Dermis blood vessel endothelial cell (primary cell): ENCODE measurements at regions not wholly inside any gene's neighbourhood (a gene's known extent, or its start where the extent isn't known, plus 50 kb on each side); places are given as distances from the start of the nearest gene placed in this dataset.

Source experiments
- DNase-seq: peaks from one replicate; pipeline ENCODE4 v3.0.0; 2010

DNA sequence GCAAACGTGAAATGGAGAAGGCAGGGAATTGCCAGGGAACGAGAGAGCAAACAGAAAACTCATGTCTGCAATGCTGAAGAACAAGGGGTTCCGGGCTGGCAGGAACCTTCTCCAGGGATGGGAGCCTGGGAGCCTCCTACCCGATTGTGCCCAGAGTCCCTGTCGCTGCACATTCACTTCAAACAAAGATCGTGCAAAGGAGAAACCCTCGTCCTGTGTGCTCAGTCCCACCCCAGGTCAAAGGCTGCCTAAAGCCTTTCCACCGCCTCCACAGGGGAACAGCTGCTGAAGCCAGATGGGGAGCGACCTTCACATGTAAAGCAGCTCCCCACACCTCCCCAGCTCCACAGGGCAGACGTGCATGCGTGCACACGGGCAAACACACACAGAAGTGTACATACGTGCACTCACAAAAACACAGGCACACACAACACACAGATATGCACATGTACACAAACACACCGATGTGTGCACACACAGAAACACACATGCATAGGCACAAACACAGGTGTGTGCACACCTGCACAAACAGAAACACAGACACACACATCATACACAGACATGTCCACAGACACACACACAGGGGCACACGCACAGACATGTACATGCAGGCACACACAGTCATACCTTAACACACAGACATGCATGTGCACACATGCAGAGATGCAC lies 460.1 kb upstream of the SALL3 start:
- no peak for DNase-seq

- DNase-seq: no peak
These were observed 458.5 kb upstream of the SALL3 start for GRCh38 chr18:78521136-78521535.

GRCh38 chr18:78521744-78522143 lies 457.9 kb upstream of the SALL3 start:
- no peak for DNase-seq

DNA sequence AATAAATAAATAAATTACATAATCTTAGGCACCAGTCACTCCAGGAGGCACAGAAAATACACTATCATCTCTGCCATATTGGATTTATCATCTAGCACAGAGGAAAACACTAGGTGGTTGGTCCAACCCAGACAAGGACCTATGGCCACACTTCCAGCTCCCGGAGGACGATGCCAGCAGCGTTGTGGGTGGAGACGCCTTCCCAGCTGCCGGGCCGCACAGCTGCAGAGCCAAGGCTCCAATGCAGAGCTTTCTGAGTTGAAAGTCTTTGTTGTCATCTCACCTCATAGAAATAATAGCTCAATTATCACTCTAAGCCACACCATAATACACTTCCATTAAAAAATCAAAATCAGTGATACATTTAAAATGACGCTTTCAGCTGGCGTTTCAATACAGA lies 457.1 kb upstream of the SALL3 start:
- DNase-seq: no peak

DNA sequence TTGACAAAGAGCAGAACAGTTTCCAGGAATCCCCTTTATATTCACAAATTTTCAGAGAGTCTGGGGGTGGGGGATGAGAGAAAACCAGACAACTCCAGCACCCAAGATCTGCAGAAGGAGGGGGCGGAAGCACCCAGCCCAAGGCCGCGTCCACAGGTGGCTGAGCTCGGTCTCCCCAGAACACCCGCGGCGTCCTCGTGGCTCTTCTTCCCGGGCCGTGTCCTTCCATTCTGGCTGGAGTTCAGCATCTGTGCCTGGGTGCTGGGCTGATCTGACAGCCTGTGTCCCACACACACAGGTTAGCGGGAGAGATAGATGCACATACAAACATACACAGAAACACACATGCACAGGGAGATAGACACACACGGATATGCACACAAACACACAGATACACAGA lies 455.8 kb upstream of the SALL3 start:
- no peak for DNase-seq

DNA sequence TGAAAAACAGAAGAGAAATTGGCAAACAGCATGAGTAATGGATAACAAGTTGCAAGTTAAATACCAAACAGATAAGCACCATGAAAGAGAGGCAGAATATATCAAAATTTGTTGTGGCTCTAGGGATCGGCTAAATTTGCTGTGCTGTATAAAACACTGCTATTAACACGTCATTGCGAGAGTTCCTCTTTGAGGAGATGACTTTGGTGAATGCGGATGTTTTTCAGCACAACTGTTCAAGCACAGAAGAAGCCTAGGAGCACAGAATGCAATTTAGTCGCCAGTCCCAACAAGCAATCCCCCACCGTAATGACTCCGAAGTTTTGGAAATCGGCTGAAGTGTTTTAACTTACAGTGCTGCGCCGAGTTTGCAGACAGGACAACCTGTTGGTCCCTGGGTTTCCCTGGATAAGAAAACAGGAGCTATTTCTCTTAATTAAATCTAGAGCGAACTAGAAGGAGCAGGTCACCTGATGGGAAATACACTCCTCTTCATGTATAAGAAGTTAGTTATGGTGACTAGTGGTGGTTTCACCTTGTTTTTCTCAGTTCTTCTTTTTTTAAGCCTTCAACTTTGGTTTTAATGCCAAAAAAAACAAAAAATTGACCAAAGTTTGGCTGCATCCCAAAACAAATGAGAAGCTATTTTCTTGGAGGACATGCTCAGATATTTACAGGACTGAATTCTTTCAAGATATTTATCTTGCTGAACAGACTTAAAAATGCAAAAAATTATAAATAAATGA lies 454.1 kb upstream of the SALL3 start:
- no peak for DNase-seq

- DNase-seq: no peak
These were observed 453.3 kb upstream of the SALL3 start for GRCh38 chr18:78526275-78526674.

DNA sequence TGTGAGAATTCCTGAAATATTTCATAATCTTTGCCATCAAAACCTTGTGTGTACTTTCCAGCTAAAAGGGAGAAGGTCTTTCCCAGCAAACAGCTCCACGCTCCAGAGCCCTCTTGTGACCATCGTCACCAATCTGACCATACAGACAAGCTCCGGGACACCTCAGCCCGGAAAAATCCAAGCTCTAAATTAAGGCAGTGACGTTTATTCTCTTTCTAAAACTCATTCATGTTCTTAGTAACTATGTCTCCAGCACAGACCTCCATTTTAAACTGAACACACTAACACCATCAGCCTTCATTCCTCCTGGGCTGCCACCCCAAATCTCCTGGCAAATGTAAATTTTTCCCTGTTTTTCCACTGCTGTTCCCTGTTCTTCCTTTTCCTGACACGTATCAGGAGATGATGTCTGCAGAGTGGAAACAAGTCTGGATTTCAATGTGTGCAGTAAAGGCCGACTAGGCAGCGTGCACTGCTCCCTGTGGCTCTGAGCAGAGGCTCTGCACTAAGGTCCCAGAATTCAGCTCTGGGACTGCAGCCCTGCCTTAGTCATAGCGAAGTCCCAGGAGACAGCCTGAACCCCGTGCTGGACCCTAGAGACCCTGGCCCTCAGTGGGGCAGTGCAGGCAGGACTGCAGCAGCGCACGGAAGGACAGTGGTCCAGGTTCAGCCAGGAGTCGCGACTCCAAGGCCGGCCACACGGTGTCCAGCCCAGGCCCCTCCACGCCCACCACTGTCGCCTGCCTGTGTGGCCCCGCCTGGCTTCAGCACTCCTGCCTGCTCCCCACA lies 452.5 kb upstream of the SALL3 start:
- DNase-seq: no peak

DNA sequence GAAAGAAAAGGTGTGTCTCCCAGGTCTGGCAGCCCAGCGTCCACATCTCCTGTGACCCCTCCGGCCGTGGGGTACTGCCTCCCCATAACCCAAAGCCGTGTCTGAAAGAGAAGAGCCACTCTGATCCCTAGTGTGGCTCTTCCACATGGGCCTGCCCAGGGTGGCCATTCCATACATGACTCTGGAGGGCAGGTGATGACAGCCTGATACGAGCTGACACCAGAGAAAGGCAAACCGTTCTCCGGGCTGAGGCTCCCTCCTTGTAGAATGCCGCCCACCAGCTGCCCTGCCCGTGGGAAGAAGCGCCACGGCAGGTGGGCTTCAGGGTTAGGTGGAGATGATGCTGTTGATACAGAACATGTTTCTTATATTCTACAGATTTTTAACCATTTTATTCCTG lies 451.6 kb upstream of the SALL3 start:
- no peak for DNase-seq

- DNase-seq: no peak
These were observed 451.0 kb upstream of the SALL3 start for GRCh38 chr18:78528411-78529258.

GRCh38 chr18:78531637-78532036 lies 448.0 kb upstream of the SALL3 start:
- no peak for DNase-seq

GRCh38 chr18:78538669-78539440 lies 440.8 kb upstream of the SALL3 start:
- no peak for DNase-seq

GRCh38 chr18:78540636-78541529 lies 438.7 kb upstream of the SALL3 start:
- no peak for DNase-seq

- DNase-seq: no peak
These were observed 437.4 kb upstream of the SALL3 start for GRCh38 chr18:78542204-78542603.

- no peak for DNase-seq
These were observed 436.4 kb upstream of the SALL3 start for GRCh38 chr18:78543201-78543725.

- no peak for DNase-seq
These were observed 433.3 kb upstream of the SALL3 start for GRCh38 chr18:78546281-78546680.

GRCh38 chr18:78547817-78548216 lies 431.8 kb upstream of the SALL3 start:
- DNase-seq: no peak

DNA sequence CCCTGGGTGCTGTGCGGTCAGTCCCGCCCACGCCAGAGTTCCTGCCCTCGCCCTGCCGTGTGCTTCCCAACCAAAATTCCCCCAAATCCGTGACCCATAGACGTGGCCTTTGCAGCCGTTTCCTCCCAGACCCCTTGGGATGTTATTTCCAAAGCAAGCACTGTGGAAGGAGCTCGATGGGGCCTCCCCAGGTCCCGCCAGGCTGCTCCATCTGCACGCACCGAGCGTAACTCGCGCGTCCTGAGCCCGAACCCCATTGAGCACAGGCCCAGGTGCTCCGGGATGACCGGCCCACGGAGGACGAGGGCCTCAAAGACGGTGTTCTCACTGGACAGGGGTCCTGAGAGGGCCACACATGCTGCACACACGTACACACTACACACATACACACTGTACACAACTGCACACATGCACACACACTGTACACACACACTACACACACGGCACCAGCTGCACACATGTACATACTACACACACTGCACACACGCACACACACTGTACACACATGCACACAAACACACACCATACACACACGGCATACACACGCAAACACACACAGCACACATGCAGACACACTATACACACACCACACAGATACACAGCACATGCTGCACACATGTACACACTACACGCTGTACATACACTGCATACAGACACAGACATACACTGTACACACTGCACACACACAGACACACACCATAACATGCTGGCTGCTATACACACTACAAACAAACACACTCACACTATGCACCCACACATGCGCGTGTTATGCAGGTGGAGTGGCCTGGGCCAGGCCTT lies 431.2 kb upstream of the SALL3 start:
- no peak for DNase-seq

DNA sequence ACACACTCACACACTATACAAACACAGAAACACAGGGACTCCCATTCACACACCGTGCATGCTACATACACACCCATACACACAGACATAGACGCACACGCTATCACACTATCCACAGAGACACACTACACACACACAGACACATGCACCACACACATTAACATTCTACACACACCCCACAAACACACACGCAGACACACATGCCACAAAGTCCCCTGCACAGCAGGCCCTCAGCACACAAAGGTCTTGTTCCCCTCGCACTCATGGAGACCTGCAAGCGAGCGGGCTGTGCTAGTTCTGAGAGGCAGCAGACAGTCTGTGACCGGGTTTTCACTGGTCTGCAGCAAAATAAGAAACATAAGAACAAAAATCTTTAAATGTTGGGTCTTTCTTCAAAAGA lies 429.6 kb upstream of the SALL3 start:
- no peak for DNase-seq
